Skin of body (tissue), 1 donor: ENCODE measurements at regions not wholly inside any gene's neighbourhood (a gene's known extent, or its start where the extent isn't known, plus 50 kb on each side); places are given as distances from the start of the nearest gene placed in this dataset.

Experiments
- DNase-seq: peaks from one replicate; lab custom pipeline; 2025; lab: John Stamatoyannopoulos, UW

GRCh38 chr7:145293228-145293701, 457.4 kb upstream of the TPK1 start:
- peak; percentile 44 for DNase-seq

GRCh38 chr7:145289384-145289783, 453.5 kb upstream of the TPK1 start:
- no peak for DNase-seq

- DNase-seq: no peak
Observed at GRCh38 chr7:145276118-145276517, 440.3 kb upstream of the TPK1 start.

GRCh38 chr7:145269418-145270161, 433.7 kb upstream of the TPK1 start:
- no peak for DNase-seq

GRCh38 chr7:145265180-145265579, 429.3 kb upstream of the TPK1 start:
- no peak for DNase-seq

GRCh38 chr7:145263886-145264285, 428.0 kb upstream of the TPK1 start:
- no peak for DNase-seq

- DNase-seq: no peak
Observed at GRCh38 chr7:145252031-145252430, 416.2 kb upstream of the TPK1 start.

GRCh38 chr7:145224775-145225174, 388.9 kb upstream of the TPK1 start:
- DNase-seq: no peak

- DNase-seq: no peak
Observed at GRCh38 chr7:145219461-145219860, 383.6 kb upstream of the TPK1 start.

- no peak for DNase-seq
Observed at GRCh38 chr7:145216866-145217265, 381.0 kb upstream of the TPK1 start.

GRCh38 chr7:145212050-145212449, 376.2 kb upstream of the TPK1 start:
- no peak for DNase-seq

- no peak for DNase-seq
Observed at GRCh38 chr7:145211211-145211610, 375.4 kb upstream of the TPK1 start.

- DNase-seq: no peak
Observed at GRCh38 chr7:145193951-145194350, 358.1 kb upstream of the TPK1 start.

- no peak for DNase-seq
Observed at GRCh38 chr7:145184956-145185355, 349.1 kb upstream of the TPK1 start.

- DNase-seq: no peak
Observed at GRCh38 chr7:145183069-145183468, 347.2 kb upstream of the TPK1 start.

- DNase-seq: no peak
Observed at GRCh38 chr7:145175366-145175765, 339.5 kb upstream of the TPK1 start.

GRCh38 chr7:145169908-145170307, 334.1 kb upstream of the TPK1 start:
- DNase-seq: no peak

GRCh38 chr7:145168879-145169278, 333.0 kb upstream of the TPK1 start:
- DNase-seq: no peak

- no peak for DNase-seq
Observed at GRCh38 chr7:145168427-145168826, 332.6 kb upstream of the TPK1 start.

- DNase-seq: no peak
Observed at GRCh38 chr7:145156834-145157233, 321.0 kb upstream of the TPK1 start.

GRCh38 chr7:145152589-145152988, 316.7 kb upstream of the TPK1 start:
- DNase-seq: no peak

- no peak for DNase-seq
Observed at GRCh38 chr7:145151676-145152075, 315.8 kb upstream of the TPK1 start.

- no peak for DNase-seq
Observed at GRCh38 chr7:145147865-145148264, 312.0 kb upstream of the TPK1 start.

- no peak for DNase-seq
Observed at GRCh38 chr7:145143685-145144084, 307.8 kb upstream of the TPK1 start.
